GM12874 (cell line): ENCODE measurements at regions not wholly inside any gene's neighbourhood (a gene's known extent, or its start where the extent isn't known, plus 50 kb on each side); places are given as distances from the start of the nearest gene placed in this dataset.

ENCODE experiments used
- TF ChIP-seq, protein P1 (sequence below): IDR thresholded peaks from 2 replicates; pipeline ENCODE4 v1.5.1; 2011; ENCODE audit warnings: low read depth, mild to moderate bottlenecking, control low read depth, low read length, moderate library complexity; ENCODE audit not compliant: insufficient read depth

DNA sequence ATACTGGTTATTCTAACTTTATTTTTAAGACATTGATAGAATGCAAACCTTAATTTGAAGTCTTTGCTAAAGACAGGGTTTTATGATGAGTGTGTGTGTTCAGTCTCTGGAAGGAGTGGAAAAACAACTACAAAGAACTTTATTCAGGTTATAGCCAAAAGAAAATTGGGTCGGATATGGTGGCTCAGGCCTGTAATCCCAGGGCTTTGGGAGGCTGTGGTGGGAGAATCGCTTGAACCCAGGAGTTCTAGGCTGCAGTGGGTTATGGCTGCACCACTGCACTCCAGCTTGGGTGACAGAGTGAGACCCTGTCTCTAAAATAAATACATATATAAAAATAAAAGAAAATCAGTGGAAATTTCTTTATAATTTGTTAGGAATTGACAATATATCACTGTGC is 581.5 kb upstream of the CA10 start:
- TF ChIP-seq, protein P1, sequence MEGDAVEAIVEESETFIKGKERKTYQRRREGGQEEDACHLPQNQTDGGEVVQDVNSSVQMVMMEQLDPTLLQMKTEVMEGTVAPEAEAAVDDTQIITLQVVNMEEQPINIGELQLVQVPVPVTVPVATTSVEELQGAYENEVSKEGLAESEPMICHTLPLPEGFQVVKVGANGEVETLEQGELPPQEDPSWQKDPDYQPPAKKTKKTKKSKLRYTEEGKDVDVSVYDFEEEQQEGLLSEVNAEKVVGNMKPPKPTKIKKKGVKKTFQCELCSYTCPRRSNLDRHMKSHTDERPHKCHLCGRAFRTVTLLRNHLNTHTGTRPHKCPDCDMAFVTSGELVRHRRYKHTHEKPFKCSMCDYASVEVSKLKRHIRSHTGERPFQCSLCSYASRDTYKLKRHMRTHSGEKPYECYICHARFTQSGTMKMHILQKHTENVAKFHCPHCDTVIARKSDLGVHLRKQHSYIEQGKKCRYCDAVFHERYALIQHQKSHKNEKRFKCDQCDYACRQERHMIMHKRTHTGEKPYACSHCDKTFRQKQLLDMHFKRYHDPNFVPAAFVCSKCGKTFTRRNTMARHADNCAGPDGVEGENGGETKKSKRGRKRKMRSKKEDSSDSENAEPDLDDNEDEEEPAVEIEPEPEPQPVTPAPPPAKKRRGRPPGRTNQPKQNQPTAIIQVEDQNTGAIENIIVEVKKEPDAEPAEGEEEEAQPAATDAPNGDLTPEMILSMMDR = no peak

DNA sequence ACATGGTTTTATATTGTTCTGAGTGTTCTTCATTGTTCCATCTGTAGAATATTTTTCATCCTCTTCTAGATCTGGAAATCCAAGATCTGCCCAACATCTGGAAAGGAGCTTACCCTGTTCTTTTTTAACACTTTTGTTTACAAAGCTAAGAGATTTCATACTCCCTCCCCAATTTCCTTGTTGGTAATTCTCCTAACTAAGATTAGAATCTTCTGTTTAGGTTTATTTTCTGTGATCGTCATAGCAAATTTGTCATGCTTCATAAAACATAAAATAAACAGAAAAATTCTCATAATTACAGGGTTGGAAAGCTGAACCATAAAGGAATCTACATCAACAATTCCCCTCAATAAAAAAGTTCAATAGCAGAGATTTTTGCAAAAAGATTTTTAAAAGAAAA is 580.3 kb upstream of the CA10 start:
- TF ChIP-seq, protein P1 = no peak

DNA sequence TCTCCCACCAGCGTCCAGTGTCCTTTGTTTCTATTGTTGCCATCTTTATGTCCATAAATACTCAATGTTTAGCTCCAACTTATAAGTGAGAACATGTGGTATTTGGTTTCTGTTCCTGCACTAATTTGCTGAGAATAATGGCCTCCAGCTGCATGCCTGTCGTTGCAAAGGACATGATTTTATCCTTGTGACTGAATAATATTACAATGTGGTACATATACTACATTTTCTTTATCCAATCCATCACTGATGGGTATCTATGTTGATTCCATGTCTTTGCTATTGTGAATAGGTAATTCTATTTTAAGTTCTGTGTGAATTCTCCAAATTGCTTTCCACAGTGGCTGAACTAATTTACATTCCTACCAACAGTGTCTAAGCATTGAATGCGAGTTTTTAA is 578.6 kb upstream of the CA10 start:
- TF ChIP-seq, protein P1 = no peak

DNA sequence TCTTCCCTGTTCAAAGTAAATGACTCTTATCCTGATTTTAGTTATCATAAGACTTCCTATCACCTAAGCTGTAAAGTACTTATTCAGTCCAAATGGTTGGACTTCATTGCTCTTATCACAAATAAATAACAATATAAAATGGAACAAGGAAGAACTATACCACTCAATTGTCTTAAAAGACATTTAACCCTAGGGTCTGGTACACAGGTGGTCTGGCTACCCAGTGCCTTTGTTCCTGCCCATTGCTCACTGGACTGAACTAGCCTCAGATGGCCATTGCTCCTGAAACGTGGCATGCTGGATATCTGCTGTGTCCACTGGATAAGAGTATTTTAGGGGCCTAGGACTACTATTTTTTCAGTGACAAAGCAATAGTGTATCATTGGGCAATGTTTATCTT is 574.3 kb upstream of the CA10 start:
- TF ChIP-seq, protein P1 = no peak

DNA sequence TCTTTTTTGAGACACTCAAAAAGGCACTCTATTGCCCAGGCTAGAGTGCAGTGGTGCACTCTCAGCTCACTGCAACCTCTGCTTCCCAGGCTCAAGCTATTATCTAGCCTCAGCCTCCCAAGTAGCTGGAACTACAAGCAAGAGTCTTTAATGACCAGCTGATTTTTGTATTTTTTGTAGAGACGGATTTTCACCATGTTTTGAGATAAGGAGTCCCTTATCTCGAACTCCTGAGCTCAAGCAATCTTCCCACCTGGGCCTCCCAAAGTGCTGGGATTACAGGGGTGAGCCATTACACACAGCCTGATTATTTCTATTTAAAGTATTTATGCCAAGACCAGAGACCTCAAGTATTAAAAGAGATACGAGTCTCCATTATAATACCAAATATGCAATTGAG is 566.1 kb upstream of the CA10 start:
- TF ChIP-seq, protein P1 = no peak

DNA sequence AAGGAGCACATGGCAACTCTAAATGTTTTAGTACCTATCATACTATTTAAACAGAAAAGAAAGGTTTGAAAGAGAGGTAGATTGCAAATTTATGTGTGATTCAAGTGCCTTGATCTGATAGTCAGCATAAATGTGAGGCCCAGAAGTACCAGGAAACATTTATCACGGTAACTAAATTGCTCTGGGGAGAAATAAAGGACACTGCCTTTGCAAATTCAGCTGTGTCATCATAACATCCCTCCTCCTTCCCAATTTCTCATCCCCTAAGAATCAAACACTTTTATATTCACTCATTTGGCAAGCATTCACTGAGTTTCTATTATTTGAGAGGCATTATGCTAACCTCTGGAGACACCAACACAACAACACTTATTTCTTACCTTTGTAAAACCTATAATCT is 563.4 kb upstream of the CA10 start:
- TF ChIP-seq, protein P1 = no peak

DNA sequence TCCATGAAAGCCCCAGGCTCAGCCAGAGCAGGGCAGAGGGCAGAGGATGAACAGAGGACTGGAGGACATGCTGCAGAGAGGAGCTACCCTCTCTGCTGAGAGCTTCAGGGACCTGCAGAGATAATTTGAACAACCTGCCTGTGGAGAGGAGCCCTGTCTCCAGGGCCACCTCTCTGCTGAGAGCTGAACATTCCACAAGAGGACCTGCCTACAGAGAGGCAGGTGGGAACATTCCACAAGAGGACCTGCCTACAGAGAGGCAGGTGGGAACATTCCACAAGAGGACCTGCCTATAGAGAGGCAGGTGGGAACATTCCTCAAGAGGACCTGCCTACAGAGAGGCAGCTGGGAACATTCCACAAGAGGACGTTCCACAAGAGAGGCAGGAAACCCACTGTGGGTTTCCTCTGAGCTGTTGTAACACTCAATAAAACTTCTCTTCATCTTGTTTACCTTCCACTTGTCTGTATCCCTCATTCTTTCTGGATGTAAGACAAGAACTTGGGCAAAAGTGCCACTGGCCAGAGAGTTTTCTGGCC is 551.9 kb upstream of the CA10 start:
- TF ChIP-seq, protein P1 = no peak
